NK-92 treated with Interleukin-12 subunit alpha and Interleukin-12 subunit beta, amount 100 ng/mL, for 24 hours (cell line): ENCODE measurements at regions not wholly inside any gene's neighbourhood (a gene's known extent, or its start where the extent isn't known, plus 50 kb on each side); places are given as distances from the start of the nearest gene placed in this dataset.
"Not testable (repeated sequence)": the region's sequence is repeated elsewhere in the genome, so short reads cannot be mapped to it uniquely, and the experiment has no call there.

ENCODE experiments used
- DNase-seq: peaks from one replicate; lab custom pipeline; 2025; lab: John Stamatoyannopoulos, UW

DNA sequence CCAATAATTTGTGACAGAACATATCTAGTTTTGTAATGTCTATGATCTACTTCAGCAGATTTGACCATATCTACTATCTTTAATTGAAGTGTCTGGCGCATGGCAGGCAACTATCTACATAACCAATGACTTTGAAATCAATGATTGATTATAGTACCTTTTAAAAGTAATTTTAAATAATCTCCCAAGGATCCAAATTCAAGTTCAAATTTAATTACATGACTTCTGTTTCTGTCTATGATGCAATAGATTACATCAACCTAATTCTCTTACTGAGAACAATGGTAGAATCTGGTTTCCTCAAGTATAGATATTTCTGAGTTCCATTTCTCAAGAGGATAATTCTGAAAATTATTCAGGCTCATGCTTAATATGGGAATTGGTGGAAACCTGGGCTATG is 177.4 kb upstream of the IL15 start:
- no peak for DNase-seq

- DNase-seq: no peak
Measured at GRCh38 chr4:141462361-141462760, 174.0 kb upstream of the IL15 start.

GRCh38 chr4:141463678-141464077 is 172.7 kb upstream of the IL15 start:
- no peak for DNase-seq

DNA sequence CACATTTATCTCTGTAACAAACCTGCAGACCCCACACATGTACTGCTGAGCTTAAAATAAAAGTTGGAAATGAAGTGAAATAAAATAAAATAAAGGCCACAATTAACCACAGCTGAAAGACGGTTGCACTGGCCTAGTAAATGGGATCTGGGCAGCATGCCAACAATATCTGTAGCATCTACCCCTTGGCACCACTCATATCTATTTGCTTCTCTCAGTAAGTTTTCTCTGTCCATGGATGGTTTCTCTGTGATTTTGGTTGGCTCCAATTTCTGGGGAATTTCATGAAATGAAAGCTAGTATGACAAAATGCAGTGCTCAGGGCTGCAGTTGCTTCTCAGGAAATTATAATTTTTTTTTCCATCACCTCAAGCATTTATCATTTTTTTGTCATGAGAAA is 172.0 kb upstream of the IL15 start:
- DNase-seq: no peak

DNA sequence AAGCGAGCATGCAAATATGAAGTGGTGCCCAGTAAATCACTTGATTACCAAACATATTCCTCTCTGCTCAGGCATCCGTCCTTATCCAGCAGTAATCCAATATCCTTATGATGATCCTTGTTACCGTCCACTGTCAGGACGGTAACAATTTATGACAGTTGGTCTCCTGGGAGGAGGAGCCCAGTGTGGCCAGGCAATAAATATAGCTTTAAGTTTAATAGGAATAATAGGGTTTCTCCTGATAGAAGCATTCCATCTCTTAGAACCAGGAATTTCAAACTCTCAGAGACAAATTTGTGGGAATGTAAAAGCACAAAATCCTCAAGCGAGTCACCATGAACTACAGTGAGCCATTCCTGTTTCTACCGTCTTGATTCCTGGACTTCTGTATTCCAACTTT is 171.2 kb upstream of the IL15 start:
- no peak for DNase-seq

DNA sequence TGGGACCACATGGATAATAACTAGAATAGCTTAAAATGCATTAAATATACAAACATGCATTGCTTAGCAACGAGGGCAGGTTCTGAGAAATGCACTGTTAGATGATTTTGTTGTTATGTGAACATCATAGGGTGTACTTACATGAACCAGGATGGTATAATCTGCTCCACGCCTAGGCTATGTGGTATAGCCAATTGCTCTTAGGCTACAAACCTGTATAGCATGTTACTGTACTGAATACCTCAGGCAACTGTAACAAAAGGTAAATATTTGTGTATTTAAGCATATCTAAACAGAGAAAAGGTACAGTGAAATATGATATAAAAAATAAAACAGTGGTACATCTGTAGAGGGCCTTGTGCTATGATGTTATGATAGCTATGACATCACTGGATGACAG is 169.2 kb upstream of the IL15 start:
- no peak for DNase-seq

DNA sequence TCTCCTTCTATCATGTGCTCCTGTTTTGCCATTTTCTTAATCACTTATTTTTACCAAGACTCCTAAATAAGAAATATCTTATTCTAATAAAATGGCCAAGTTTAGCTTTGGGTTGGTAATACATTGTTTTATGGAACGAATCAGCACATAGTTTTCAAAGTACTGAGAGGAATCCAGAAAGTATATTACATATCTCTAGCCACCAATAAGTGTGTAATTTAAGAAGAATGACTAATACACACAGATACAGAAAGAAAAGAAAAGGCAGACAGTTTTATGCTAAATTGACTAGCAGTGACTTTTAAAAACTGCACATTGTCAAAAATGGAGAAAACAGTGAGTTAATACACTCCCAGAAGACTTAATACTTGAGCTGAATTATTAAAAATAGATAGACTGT is 167.0 kb upstream of the IL15 start:
- no peak for DNase-seq

- DNase-seq: no peak
Measured at GRCh38 chr4:141473026-141473540, 163.3 kb upstream of the IL15 start.

DNA sequence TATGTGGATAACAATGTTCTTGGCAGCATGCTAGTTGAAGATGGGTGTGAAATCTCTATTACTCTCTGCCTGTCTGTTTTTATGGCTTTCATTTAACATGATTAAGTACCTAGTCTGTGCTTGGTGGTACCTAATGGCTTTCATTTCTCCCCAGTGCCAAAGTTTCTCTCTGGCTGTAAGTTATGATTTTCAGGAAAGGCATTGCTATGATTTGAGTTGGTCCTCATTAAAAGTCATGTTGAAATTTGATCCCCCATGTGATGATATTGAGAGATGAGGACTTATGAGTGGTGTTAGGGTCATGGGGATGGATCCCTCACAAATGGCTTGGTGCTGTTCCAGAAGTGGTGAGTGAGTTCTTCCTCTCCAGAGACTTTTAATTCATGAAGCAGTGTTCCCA is 162.4 kb upstream of the IL15 start:
- DNase-seq: no peak

DNA sequence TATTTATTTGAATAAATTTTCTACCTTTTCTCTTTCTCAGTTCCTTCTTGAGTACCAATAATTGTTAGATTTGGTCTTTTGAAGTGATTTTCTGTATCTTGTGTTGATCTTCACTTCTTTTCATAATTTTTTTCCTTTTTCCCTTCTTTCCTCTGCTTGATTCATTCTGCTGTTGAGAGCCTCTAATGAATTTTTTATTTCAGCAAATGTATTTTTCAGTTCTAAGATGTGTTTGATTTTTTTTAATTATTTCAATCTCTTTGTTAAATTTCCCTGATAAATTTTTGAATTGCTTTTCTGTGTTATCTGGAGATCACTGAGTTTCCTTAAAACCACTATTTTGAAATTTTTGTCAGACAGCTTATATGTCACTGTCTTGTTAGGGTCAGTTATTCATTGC is 155.4 kb upstream of the IL15 start:
- DNase-seq: no peak

DNA sequence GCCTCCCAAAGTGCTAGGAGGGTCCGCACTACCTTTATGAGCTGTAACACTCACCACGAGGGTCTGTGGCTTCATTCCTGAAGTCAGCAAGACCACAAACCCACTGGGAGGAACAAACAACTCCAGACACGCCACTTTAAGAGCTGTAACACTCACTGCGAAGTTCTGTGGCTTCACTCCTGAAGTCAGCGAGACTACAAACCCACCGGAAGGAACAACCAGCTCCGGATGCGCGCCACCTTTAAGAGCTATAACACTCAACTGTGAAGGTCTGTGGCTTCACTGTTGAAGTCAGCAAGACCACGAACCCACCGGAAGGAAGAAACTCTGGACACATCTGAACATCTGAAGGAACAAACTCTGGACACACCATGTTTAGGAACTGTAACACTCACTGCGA is 152.1 kb upstream of the IL15 start:
- DNase-seq: not testable (repeated sequence)

GRCh38 chr4:141486375-141486997 is 149.9 kb upstream of the IL15 start:
- no peak for DNase-seq

GRCh38 chr4:141497627-141498026 is 138.8 kb upstream of the IL15 start:
- no peak for DNase-seq

DNA sequence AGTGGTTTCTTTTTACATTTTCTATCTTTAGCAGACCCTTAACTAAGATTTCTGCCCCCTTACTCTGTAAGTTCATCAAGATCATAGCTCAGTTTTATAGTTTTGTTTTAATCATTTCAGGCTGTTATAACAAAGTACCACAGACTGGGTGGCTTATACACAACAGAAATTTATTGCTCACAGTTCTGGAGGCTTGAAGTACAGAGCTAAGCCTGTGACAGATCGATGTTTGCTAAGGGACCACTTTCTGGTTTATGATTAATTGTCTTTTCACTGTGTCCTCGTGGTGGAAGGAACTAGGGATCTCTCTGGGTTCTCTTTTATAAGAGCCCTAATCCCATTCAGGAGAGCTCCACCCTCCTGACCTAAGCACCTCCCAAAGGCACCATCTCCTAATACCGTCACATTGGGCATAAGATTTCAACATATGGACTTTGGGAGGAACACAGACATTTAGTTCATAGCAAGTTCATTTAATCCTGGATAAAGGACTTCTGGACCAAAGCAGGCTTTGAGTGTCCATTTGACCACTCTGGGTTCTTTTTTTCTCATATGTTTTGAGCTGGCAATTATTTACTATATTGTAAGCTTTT is 137.0 kb upstream of the IL15 start:
- no peak for DNase-seq

DNA sequence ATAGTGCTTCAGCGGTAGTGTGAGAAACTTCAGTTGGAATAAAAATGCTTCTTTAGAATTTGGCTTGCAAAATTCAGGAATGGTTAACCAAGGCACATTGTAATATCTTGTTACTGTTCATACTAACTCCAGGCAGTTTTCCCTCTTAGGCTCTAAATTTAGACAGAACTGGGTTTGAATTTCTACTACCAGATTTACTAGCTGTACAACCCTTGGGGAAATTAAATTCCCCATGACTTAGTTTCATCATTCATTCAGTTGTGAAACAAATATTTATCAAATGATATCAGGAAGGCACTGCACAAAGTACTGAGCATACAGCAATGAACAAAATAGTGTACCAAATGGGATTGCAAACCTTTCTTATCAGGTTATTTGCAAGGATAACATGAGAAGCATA is 135.0 kb upstream of the IL15 start:
- DNase-seq: no peak

GRCh38 chr4:141501931-141502330 is 134.5 kb upstream of the IL15 start:
- no peak for DNase-seq

GRCh38 chr4:141502755-141503154 is 133.6 kb upstream of the IL15 start:
- no peak for DNase-seq

DNA sequence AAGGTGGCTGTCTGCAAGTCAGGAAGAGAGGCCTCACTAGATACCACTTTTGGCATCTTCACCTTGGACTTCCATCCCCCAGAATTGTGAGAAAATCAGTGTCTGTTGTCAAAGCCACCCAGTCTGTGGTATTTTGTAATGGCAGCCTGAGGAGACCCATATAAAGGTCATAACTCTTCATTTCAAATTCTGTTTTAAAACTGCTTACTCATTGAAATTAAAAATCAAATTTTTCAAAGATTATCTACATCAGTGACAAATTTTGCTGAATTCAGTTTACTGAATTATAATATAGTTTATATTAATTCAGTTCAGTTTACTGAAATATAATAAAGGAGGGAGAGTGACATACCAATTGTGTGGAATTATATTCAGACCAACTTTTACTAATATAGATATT is 133.1 kb upstream of the IL15 start:
- DNase-seq: no peak

DNA sequence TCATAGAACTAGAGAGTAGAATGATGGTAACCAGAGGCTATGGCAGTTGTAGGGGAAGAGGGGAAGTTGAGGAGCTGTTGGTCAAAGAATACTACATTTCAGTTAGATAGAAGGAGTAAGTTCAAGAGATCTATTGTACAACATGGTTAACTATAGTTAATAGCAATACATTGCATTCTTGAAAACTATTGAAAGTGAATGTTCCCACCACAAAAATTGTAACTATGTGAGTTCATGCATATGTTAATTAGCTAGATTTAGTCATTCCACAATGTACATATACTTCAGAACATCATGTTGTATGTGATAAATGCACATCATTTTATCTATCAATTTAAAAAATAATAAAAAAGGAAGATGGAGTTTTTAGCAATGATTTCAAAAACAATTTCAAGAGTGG is 125.3 kb upstream of the IL15 start:
- DNase-seq: no peak

GRCh38 chr4:141513866-141514265 is 122.5 kb upstream of the IL15 start:
- no peak for DNase-seq

DNA sequence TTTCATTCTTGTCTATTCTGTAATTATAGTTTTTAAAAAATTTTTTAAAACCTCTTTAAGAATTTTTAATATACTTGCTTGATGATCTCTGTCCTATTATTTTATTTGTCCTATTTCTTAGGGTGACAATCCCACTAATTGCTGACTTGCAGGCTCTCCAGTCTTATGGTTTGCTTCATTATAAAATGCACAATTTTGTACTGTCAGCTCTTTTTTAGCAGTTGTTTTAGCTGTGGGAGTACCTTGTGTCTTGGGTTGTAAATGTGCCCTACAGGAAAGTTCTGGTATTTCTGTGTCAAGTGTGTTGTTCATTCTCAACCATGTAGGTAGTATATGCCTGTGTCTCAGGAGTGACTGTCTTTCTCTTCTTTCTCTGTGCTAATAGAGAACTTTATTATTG is 118.2 kb upstream of the IL15 start:
- no peak for DNase-seq

DNA sequence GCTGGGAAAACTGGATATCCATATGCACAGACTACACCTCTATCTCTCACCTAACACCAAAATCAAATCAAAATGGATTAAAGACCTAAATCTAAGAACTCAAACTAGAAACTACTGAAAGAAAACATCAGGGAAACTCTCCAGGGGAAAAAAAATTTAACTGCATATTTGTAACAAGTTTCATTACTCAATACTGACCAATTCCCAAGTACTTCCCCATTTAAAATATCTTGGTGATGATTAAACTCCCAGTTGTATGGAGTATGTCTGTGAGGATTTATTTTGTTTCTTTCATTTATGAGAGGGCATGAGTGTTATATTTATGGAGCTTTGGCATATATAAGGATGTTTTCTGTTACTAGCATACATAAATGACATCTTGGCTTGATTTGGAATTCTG is 112.3 kb upstream of the IL15 start:
- no peak for DNase-seq

DNA sequence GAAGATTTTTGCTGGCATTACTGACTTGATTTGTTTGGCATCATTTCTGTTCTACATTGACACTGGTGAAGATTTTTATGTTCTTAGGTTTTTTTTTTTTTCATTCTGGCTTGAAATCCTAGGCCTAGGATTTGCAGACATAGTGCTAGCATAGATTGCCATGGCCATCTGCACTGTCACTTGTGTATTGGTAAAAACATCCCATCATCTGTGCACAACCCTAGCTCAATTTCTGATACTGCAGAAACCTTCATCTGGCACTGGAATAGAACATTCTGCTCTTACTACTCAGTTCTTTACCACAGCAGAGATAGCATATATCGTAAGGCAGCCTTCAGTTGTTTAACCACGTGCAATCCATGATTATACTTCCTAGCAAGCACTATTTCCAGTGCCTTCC is 111.5 kb upstream of the IL15 start:
- DNase-seq: no peak

DNA sequence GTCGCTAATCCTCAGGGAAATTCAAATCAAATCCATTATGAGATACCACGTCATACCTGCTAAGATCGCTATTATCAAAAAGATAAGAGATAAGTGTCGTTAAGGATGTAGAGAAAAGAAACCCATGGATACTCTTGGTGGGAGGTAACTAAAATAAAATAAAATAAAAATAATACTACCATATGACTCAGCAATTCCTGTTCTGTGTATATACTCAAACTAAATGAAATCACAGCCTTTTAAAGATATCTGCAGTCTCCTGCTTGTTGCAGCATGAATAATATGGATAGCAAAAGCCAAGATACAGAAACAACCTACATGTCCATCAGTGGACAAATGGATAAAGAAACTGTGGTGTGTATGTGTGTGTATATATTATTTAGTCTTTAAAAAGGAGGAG is 105.8 kb upstream of the IL15 start:
- DNase-seq: no peak
